GM21737 (cell line): ENCODE measurements at regions not wholly inside any gene's neighbourhood (a gene's known extent, or its start where the extent isn't known, plus 50 kb on each side); places are given as distances from the start of the nearest gene placed in this dataset.

Experiments
- ATAC-seq: cut with Tn5 transposase; IDR thresholded peaks from one replicate; pipeline ENCODE4 v1.9.1; 2021; ENCODE audit warnings: mild to moderate bottlenecking, moderate library complexity; ENCODE audit not compliant: unreplicated experiment

DNA sequence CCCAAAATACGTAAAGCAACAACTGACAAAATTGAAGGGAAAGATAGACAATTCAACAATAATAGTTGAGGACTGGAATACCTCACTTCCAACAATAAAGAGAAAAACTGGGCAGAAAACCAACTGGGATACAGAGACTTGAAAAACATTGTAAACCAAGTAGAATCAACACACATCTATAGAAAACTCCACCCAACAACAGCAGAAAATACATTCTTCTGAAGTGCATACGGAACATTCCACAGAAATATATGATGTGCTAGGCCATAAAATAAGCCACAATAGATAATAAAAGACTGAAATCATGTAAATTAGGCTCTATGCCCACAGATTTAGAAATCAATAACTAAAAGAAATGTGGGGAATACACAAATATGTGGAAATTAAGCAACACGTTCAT, 98.4 kb upstream of the THBS1 start:
- no peak for ATAC-seq

DNA sequence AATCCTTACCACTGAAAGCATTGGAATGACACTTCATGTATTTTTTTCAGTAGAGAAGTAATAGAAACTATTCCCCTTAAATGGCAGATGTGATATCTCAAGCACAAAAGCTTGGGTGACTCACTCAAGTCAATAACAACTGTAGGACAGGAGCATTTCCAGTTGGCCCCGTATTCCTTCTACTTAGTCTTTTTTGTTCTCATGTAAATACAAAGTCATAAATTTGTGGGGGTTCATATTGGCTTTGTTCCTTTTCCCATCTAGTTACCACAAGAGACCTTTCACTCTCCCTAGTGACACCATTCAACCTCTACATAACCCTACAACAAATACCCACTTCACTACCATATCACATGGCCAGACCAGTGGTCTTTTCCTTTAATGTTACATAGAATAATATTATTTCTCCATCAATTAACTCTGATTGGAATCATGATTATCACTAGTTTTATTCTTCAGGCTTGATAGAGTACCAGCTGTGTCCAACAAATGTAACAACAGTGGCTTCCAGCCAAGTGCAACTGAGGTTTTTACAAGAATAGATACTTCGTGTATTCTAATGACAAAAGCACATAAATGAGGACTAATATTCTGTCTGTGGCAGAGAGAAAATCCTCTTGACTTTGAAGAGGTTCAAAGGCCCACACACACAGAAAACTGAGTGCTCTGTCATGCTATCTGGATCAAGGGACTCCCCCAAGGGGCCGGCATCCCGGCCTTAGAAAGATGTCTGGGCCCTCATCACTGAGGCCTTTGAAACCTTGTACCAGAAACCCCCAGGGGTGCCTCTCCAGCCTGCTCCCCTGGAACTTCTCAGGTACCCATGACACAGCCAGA, 94.0 kb upstream of the THBS1 start:
- ATAC-seq = no peak

DNA sequence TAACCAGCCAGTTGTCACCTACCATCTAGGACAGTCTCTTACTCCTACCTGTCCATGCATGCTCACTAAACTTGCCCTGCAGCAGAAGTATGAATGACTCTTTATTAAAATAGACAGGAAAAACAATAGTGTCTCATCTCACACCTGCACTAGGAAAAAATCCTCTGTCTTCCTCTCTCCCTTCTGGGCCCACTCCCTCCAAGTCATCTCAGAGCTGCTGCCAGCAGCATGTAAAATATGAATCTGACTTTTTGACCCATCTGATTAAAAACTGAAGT, 93.5 kb upstream of the THBS1 start:
- ATAC-seq = no peak

DNA sequence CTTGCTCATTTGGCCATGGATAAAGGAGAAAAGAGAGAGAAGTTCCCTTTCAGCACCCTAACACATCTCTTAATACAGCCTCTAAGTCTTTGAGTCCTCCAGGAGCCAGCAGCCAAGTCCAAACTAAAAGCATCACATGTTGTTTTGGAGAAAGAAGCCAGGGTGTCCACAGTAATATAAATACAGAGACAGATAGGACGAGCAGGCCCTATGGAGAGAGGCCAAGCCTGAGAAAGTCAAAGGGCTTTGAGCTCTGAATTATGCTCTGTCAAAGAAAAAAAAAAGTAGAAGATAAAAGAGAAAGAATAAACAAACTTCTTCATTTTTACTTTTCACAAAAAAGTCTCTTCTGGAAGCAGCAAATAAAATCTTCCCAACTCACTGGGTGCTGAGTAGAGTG, 92.4 kb upstream of the THBS1 start:
- no peak for ATAC-seq

DNA sequence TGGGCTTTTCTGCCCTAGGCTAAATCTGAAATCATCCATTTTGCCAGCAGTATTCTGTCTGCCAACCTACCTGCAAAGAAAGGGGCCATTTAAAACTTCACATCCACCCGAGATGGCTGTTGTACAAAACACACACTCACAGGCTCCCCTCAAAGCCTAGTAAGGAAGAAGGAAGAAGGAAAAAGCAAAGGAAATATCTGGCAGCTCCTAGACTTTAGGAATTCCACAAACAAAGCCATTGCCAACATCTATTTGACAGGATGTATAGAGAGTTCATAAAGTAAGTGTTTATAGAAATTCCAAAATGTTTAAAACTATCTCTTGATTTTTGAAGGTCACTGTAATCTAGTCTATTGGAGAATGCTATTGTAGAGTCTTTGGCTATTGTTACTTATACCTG, 91.9 kb upstream of the THBS1 start:
- ATAC-seq = no peak

DNA sequence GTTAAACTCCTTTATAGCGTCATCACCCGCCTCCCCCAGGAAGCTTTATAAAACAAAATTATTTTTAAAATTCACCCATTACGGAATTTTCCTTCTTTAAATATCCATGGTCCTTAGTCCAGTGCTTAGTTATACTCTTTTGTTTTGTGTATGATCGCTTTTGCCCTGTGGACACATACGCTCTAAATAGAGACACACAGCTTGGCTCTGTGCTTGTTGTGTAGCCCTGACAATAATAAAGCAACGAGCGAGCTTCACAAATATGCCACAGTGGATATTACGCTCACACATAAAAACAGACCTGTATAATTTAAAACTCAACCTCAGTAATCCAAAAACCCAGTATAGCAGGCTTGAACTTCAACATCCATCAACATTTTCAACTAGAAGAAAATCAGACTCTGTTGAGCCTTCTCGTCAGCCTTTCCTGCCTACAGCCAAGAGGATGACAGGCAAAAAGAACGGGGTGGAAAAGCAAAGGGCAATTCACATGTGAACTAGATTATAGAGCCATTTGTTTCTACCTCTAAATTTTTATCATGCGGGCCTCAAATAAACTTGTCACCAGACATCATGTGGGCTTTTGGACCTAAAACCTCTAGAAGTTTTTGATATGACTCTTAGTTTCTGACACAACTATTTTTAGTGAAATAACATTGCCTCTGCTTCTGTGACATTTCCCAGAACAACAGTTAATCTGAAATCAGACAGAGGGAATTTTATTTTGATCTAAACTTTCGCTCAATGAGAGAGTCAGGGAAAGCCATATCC, 89.6 kb upstream of the THBS1 start:
- no peak for ATAC-seq

DNA sequence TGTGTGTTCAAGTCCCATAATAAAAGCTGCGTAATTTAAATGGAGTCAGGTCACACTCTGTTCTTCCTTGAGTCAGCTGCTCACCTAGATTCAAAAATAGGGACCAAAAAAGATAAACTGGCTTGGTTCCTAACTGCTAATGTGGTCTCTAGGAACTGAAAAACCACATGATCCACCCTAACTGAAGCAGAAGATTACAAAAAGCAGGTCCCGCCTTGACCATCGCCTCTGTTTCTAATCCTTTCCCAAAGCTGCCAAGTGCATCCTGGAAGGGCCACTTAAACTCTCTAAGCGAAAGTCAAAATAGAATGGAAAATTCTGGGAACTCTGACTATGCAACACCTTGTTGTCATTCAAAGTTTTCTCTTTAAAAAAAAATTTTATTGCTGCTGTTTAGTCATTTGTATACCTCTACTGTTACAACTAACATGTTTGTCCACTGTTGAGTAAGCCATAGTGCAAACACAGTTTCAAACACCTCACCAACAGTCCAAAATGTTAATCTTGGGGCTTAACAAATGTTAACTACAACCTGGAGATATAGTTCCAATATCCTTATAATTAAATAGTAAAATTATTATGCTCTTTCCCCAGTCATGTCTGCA, 88.9 kb upstream of the THBS1 start:
- no peak for ATAC-seq

DNA sequence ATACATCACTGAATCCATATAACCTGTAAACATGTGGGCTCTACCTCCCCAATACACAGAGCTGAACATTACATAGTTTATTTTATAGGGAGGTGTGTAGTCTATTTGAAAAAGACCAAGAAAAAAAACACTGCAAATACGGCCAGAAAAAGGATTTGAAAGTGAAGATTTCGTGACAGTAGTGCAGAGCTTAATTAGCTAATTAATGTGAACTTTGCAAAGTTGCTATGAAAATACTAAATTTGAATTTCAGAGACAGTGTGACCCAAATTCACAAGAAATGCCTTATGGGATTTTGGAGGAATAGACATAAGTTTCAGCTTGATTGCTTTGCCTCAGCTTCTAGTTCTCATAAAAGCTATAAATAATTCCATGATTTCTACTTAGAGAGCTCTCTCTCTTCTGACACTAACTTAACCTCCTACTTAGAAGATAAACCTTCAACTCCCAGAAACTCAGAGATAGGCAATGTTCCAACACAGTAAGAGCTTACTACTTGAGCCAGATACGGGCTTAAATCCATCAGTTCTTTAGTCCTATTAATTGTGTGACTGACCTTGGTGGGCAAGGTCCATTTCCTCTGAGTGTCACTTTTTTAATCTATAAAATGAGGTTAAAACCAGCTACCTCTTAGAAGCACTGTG, 87.3 kb upstream of the THBS1 start:
- no peak for ATAC-seq

DNA sequence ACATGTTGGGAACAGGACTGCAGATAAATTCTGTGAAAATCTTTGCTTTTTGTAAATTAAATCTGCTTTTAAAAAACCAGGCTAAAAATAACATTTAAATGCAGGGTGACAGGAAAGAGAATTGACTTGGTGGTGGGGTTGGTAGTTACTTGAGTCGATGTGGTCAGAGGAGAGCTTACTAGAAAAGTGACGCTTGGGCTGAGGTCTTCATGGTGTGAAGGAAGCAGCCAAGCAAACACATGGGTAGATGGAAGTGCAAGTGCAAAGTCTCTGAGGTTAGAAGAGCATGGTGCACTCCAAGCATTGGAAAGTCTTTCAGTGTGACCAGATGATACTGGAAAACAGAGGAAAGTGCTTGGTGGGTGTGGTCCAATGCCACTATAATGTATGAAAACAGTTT, 86.4 kb upstream of the THBS1 start:
- ATAC-seq = no peak

DNA sequence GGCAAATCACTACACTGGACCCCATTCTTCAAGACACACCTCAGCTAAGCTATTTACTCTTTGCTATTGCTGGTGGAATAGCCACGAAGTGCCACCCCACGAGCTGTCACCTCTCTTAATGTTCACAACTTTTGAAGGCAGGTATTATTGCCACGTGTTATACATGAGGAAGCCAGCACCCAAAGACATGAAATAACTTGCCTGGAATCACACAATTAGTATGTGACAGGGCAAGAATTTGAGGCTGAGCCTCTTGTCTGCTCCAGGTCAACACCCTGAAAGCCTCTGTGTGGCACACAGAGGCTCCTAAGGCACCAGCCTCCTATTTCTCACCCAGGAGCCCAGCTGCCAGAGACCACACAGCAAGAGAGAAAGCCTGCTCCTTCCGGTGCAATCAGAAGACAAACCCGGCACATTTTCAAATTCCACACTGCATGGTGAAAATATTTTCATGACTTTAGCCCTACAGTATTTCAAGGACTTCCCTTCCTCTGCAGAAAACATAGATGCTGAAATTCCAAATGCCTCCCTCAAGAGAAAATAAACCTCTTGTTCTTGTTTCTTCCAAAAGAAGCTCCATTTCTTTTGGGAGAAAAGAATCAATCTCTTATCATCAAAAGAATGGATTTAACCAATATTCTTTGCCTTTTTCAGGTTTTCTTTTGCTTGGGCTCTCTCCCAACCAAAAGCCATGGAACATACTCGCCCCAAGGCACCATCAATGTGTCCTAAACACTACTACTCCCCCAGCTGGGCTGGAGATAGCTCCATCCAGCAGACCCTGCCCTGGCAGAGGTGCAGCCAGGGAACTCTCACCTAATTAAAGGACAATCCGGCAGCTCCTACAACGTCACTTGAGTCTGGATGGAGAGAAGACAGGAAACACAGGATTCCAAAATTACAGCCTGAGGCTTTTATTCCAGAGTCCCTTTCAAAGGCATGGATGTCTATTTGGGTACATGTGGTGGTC, 84.7 kb upstream of the THBS1 start:
- ATAC-seq = no peak

DNA sequence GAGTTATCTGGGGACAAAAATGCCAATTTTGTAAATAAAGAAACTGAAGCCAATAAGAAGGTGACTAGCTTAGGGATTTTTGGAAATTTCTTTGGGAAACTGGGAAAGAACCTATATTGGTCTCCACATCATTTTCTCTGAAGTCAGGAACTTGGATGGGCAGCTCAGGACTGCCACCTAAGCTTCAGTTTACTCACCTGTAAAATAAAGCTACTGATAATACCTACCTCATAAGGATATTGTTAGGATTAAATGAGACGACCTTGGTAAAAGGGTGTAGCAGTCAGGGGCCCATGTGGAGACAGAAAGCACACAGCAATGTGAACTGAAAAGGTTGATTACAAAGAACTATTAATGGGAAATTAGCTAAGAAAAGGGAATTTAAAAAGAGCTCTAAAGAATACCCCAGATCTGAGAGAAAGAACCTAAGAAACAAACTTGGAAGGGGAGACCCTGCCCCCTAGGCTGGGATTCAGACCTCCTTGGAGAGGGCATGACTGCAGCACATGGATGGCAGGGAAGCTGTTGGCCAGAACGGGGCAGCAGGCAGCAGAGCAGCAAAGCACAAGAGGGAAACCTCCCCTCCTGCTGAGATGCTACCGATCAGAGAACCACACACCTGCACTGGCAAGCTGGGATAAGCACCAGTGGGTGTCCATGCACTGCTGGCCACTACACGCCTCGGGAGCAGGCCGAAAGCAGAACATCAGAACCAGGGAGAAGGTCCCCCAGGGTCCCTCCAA, 83.7 kb upstream of the THBS1 start:
- no peak for ATAC-seq

DNA sequence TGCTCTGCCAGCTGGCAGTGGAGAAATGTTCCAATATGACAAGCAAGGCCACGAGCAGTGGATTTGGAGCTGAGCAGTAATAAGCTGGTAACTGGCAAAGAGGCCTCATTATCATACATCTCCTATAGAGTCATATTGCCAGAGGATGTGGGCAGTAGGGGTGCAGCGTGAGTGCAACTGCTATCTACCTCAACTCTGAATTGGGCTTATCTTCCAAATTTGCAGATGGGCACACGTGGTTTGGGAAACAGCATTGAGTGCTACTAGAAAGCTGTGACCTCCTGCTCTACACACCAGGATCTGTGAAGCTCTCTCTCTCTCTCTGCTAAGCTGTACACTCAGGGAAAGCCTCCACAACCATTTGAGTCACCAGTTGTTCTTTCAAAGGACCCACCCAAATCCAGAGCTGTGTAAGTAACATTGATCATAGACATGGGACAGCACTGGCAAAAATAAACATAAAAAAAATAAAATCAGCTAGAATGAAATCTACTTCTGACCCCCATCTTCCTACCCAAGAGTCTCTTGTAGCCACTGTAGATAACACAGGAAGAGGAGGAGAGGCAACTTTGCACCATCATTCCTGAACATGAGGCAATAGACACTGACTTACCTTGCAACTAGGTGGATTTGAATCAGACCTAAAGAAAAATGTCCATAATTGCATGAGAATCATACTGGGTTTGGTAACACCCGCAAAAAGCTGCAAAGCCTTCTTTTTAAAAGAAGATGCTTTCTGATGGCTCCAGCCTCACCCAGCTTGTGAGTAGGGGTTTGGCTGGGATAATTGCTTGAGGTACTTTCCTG, 82.9 kb upstream of the THBS1 start:
- ATAC-seq = no peak

DNA sequence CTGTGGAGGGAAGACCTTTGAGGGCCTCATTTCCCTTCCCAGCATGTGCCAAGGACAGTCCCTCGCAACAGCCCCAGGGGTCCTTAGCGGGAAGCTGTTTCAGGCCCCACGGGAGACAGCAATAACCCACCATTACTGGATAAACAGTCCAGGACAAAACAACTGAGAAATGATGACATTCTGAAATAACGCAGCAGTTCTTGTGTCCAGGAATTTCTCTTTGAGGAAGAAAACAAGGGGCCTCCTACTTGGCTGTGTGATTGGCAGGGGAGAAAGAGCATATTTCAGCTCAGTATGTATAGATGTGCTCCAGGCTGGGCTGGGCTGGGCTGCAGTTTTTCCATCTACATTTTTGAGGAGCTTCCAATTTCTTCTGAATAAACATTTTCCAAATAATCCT, 82.2 kb upstream of the THBS1 start:
- no peak for ATAC-seq

DNA sequence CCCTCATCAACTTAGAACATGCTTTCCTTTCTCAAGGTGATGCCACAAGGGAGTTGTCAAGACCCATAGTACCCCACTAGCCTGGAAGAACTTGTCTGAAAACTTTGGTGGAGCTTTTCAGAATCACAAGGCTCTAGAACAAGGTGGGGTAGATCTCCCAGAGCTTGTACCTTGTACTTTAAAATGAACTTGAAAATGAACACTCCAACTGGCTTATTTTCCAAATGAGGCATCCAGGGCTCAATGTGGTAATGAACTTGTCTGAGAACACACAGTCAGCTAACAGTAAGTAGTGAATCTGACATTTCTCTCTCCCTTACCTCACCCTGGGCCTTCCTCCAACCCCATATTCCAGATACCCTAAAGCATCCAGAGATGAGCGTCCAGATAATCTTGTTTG, 81.8 kb upstream of the THBS1 start:
- no peak for ATAC-seq

DNA sequence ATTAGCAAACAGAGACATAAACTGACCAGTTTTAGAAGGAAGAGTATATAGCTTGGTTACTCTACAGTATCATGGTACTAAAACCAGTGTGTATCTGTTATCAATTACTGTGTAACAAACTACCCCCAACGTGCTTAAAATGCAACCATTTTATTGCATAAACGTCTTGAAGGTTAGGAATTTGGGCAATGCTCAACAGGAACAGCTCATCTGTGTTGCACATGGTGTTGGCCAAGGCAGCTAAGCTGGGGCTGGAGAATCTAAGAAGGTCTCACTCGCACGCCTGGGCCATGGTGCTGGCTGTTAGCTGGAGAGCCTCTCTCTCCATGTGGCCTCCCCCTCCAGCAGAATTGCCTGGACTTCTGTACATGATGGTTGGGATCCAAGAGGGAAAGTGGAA, 81.2 kb upstream of the THBS1 start:
- ATAC-seq = no peak

DNA sequence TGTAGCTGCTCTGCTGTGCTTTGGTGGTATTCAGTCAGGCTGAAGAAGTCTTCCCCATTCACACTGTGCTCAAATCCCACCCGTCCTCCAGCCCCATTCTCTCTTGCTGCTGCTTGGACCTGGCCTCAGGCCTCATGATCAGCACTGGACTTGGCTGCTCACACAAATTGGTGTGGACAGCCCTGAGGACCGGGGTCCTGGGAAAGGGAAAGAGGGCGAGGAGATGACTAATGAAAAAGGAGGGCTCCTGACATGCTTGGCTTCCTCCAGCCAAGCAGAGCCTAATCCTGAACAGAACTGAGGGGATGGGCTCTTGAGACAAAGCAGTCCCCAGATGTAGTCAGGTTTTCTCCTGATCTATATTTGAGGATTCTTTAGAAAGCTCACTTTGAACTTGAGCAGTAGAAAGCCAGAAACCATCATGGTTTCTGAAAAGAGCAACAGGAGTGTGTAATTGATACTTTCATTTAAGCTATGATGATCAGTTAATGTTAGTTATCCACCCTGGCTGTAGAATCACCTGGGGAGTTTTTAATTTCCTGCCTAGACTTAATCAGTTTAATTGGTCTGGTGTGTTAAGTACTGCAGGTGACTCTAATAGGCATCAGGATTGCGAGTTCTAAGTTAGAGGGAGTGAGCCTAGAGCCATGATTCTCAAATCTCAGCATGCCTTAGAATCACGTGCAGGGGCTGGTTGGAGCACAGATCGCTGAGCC, 79.4 kb upstream of the THBS1 start:
- no peak for ATAC-seq

DNA sequence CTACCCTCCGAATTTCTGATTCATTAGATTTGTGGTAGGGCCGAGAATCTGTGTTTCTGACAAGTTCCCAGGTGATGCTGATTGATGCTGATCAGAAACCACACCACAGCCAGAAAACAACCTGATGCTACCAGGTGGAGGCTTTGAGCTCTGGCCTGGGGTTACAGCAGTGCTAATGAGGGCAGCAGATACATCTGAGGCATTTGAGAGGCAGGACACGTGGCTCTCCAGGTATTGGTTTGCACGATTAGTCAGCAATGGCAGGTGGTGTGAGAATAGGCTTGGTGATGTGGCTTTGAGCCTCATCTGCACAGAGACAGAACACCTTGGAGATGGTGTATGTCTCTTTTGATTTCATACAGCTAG, 78.8 kb upstream of the THBS1 start:
- no peak for ATAC-seq

DNA sequence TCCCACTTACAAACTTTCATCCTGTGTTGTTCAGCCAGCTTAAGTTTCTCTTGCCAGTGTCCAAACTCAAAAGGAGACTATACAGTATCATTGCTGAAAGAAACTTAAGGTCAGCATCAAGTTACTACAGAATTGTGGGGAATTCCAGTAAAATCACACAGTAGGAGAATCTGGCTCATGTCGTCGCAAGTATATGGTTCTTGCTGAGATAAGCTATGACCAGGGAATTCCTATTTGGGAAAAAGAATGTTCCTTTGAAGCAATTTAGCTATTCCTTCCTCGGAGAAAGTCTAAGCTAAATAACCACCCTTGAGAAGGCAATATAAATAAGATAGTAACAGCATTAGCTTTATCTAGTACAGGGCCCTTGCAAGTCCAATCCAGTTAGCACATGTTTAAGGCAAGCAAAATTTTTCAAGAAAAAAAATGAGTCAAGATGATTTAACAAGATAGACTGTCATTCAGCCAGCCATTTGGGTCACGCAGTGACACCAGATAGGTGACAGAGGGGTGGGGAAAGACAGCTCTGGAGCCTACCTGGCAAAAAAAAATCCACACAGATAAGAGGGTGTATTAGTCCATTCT, 78.2 kb upstream of the THBS1 start:
- ATAC-seq = no peak
